ENCODE measurements at regions not wholly inside any gene's neighbourhood (a gene's known extent, or its start where the extent isn't known, plus 50 kb on each side); places are given as distances from the start of the nearest gene placed in this dataset.

GRCh38 chr2:217722883-217723472, 279.8 kb downstream of the TNS1 start:
- no peak for DNase-seq

DNA sequence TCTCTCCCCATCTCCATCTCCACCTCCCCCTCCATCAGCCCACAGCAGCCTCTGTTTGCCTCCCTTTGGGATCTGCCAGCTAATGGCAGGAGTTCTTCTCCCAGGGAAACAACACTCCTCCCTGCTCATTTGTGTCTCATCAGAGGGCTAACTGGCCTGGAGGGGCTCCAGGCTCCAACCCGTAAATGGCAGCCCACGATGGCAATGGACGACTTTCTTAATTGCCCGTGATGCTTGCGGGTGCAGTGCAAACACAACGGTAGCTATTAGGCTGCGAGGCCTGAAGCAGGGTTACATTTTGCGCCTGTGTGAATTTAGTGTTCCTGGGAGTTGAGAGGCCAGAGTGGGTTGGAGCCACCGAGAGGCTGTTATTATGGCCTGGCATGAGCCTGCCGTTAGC, 285.1 kb downstream of the TNS1 start:
- no peak for DNase-seq

- DNase-seq, result no peak
Measured at GRCh38 chr2:217715484-217715883, 287.3 kb downstream of the TNS1 start.

GRCh38 chr2:217714287-217714751, 288.5 kb downstream of the TNS1 start:
- DNase-seq, result peak; percentile 91

DNA sequence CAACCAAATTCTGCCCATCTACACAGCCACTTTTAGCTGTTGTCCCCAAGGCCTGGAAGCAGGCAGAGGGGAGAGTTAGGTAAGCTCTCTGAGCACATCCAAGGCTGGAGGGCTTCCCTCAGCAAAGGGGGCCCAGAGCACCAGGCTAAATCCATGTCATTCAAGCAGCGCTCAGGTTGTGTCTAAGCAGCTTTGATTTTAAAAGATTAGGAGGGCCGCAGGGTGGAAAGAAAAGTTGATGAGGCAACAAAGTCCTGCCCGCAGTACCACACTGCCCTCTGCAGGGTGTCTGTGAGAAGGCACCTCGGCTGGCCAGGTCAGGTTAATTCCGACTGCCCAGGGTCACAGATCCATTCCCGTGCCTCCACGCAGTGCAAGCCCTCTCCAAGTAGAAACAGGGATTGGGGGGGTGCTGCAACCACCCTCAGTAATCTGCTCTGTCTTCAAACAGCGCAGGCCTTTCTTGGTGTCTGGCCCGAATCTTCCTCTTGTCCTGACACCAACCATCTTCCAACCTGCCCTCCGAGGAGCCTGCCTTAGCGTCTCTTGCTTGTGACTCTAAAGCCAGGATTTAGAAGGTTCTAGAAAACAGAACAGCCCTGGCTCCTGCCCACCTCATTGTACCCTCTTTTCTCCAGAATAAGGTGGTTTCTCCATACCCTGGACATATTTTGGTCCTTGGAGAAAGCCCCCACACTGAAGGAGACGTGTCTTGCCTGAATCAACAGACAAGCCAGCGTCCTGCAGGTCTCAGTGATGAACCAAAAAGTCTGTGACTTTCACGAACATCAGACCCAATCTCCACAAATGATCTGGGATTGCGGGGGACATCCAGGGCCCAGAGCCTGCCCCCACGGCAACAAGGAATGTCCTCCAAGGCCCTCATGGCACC, 289.2 kb downstream of the TNS1 start:
- DNase-seq, result peak; percentile 64

DNA sequence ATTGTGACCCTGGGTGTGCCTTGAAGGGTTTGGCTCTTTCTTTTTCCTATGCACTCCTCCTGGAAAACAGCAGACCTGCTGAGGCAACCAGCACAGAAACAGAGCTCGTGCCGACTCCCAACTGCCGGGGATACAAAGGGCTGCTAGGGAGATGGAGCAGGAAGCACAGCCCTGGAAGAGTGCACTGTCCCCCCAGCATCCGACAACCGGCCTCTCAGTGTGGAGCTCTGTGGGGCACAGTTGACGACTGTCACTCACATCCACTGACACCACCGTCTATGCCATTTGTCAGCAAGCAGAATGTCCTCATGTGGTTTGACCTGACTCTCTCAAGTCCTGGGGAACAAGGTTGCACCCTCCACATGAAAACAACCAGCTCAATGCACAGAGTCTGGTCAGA, 290.4 kb downstream of the TNS1 start:
- DNase-seq, result no peak

GRCh38 chr2:217711188-217711587, 291.6 kb downstream of the TNS1 start:
- DNase-seq, result no peak

GRCh38 chr2:217710211-217710765, 292.5 kb downstream of the TNS1 start:
- no peak for DNase-seq

DNA sequence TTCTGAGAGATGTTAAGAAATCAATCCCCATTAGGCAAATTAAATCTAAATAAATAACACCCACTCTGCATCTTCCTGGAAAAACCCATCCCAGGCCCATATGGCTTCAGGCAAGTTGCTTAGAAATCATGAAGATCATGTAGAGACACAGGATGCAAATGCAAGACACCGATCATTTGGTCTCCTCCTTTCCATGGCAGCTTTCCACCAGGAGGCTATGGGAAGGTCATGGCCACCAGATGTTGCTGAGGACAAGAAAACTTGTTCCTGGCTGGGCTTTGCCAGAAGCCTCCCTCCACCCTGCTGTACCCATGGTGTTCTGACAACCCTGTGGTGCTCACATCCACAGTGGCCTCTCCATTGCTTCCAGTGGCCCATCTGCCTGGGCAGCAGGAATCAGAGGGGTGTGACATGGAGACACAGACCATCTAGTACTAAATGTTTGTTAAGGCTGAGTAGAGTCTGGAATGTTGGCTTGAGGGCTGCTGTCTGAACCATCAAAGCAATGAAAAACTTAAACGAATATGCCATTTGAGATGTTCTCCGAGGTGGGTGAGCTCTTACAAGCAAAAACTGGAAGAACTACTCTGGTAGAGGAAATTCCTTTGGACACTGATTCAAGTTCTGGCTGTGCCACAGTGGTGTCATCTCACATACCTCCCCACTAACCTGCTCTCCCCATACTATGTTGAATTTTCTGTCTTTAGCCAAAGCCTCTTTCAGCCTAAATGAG, 293.2 kb downstream of the TNS1 start:
- no peak for DNase-seq

GRCh38 chr2:217707131-217707611, 295.6 kb downstream of the TNS1 start:
- no peak for DNase-seq

- DNase-seq, result no peak
Measured at GRCh38 chr2:217706513-217706912, 296.3 kb downstream of the TNS1 start.

GRCh38 chr2:217706095-217706494, 296.7 kb downstream of the TNS1 start:
- DNase-seq, result no peak

- no peak for DNase-seq
Measured at GRCh38 chr2:217705461-217705860, 297.3 kb downstream of the TNS1 start.

DNA sequence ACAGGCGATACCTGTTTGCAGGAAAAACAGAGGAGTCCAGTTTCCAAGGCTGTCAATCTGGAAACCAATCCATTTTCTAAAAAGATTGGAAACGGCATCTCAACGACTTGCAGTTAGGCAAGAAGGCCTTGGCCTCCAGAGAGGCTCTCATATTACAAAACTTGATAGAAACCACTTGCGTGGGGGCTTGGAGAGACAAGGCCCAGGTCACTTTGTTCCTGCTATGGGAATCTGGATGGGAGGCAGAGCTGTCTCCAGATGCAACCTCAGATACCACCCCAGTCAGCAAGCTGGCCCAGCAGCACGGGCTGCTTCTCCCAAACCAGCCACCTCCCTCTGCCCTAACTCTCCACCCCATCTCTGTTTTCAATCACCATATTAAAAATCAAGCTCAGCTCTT, 298.8 kb downstream of the TNS1 start:
- no peak for DNase-seq

GRCh38 chr2:217703102-217703501, 299.7 kb downstream of the TNS1 start:
- DNase-seq, result no peak

GRCh38 chr2:217701622-217702021, 301.2 kb downstream of the TNS1 start:
- DNase-seq, result no peak

DNA sequence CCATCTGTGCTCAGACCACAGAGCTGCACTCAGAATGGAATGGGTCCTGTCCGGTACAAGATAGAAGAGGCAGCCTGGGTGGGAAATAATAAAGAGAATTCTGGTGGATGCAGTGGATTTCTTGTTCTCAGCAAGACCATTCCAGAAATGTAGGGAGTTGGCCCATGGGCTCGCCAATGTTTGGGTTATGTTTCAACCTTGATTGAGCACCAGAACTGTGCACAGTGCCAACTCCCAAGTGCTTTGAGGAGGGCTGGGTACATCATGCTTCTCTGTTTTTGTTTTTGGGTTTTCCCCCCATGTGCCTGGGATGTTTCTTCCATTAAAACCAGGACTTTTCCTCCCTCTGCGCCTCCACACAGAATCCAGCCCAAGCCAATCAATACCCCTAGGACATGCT, 304.1 kb downstream of the TNS1 start:
- no peak for DNase-seq

DNA sequence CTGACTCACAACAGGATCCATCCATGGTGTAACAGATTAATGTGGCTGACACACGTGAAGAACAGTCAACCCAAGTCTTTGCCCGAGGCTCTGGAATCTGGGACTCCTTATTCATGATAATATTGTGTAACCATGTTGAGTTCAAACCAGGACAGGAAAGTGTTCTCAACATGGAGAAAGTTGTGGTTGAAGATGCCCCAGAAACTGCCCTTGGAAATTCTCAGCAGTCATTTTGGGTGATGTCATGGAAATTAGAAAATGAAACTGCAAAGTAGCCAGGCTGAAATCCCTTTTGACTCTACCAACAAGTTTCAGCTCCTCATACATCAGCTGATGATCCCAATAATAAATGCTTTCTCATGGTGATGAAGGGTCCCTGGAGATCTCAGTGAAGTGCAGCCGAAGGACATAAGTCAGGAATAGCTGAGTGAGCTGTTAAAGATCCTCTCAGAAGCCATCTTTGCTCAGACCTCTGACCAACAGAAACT, 307.7 kb downstream of the TNS1 start:
- DNase-seq, result no peak

GRCh38 chr2:217694291-217694690, 308.5 kb downstream of the TNS1 start:
- DNase-seq, result no peak

GRCh38 chr2:217693363-217693762, 309.4 kb downstream of the TNS1 start:
- DNase-seq, result no peak

DNA sequence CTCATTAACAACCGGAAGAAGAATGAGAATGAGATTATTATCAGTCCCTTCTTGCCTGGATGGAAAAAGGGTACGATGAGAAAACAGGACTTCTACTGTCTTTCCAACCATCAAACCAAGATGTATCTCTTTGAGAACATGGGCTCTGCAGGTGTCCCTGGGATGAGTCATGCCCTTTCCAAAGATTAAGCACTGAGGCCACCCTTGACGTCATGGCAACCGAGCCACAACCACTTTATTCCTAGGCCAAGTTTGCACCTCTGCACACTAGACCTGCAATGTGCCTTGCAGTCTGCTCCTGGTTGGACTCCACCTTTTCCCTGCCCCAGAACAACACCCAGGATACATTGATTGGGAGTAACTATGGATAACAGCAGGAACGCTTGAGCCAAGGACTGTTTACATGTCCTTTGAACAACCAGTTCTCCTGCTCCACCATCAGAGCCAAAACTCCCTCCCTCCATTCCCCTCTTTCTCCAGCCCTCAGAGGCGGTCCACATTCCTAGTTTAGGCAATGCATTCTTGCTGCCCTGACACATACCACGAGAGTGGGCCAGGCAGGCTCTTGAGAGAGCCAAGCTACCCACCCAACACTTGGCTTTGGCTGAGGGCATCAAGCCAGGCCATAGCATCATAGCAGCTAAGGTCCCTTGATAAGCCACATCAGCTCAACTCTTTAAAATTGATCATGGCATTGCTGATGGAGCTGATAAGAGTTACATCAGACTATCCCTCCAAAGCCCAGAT, 310.7 kb downstream of the TNS1 start:
- DNase-seq, result no peak

- DNase-seq, result no peak
Measured at GRCh38 chr2:217691516-217691915, 311.3 kb downstream of the TNS1 start.

All from occipital lobe (tissue), 1 donor.